ENCODE measurements at regions not wholly inside any gene's neighbourhood (a gene's known extent, or its start where the extent isn't known, plus 50 kb on each side); places are given as distances from the start of the nearest gene placed in this dataset.
A peak's percentile ranks its signal among the peaks of the same experiment; 100 is the strongest.

GRCh38 chr13:72444999-72445398, 282.4 kb downstream of the MZT1 start:
- DNase-seq (ENCODE audit: low read depth) = no peak

GRCh38 chr13:72437458-72437857, 290.0 kb downstream of the MZT1 start:
- DNase-seq (ENCODE audit: low read depth) = peak; percentile 47

GRCh38 chr13:72435251-72435650, 292.2 kb downstream of the MZT1 start:
- DNase-seq (ENCODE audit: low read depth) = no peak

- no peak for DNase-seq (ENCODE audit: low read depth)
Measured at GRCh38 chr13:72431981-72432682, 295.3 kb downstream of the MZT1 start.

GRCh38 chr13:72430923-72431322, 296.5 kb downstream of the MZT1 start:
- DNase-seq (ENCODE audit: low read depth) = no peak

GRCh38 chr13:72427757-72428528, 299.5 kb downstream of the MZT1 start:
- DNase-seq (ENCODE audit: low read depth) = no peak

GRCh38 chr13:72424059-72424458, 303.4 kb downstream of the MZT1 start:
- no peak for DNase-seq (ENCODE audit: low read depth)

GRCh38 chr13:72415817-72416216, 311.6 kb downstream of the MZT1 start:
- DNase-seq (ENCODE audit: low read depth) = no peak

GRCh38 chr13:72412481-72412880, 314.9 kb downstream of the MZT1 start:
- DNase-seq (ENCODE audit: low read depth) = no peak

GRCh38 chr13:72405441-72405840, 322.0 kb downstream of the MZT1 start:
- no peak for DNase-seq (ENCODE audit: low read depth)

- no peak for DNase-seq (ENCODE audit: low read depth)
Measured at GRCh38 chr13:72403396-72404010, 323.9 kb downstream of the MZT1 start.

- no peak for DNase-seq (ENCODE audit: low read depth)
Measured at GRCh38 chr13:72400856-72401255, 326.6 kb downstream of the MZT1 start.

- DNase-seq (ENCODE audit: low read depth) = no peak
Measured at GRCh38 chr13:72399351-72399750, 328.1 kb downstream of the MZT1 start.

GRCh38 chr13:72397265-72397664, 330.2 kb downstream of the MZT1 start:
- no peak for DNase-seq (ENCODE audit: low read depth)

- DNase-seq (ENCODE audit: low read depth) = no peak
Measured at GRCh38 chr13:72390909-72391308, 336.5 kb downstream of the MZT1 start.

- no peak for DNase-seq (ENCODE audit: low read depth)
Measured at GRCh38 chr13:72386138-72386684, 341.2 kb downstream of the MZT1 start.

- DNase-seq (ENCODE audit: low read depth) = no peak
Measured at GRCh38 chr13:72384879-72385278, 342.6 kb downstream of the MZT1 start.

GRCh38 chr13:72384186-72384823, 343.1 kb downstream of the MZT1 start:
- DNase-seq (ENCODE audit: low read depth) = no peak

GRCh38 chr13:72383646-72384045, 343.8 kb downstream of the MZT1 start:
- no peak for DNase-seq (ENCODE audit: low read depth)

GRCh38 chr13:72379581-72379980, 347.8 kb downstream of the MZT1 start:
- DNase-seq (ENCODE audit: low read depth) = no peak

- DNase-seq (ENCODE audit: low read depth) = no peak
Measured at GRCh38 chr13:72368031-72368430, 359.4 kb downstream of the MZT1 start.

- DNase-seq (ENCODE audit: low read depth) = no peak
Measured at GRCh38 chr13:72346716-72347115, 380.7 kb downstream of the MZT1 start.

Data from non-pigmented ciliary epithelial cell (primary cell).